Erythroblast (primary cell): ENCODE measurements at regions not wholly inside any gene's neighbourhood (a gene's known extent, or its start where the extent isn't known, plus 50 kb on each side); places are given as distances from the start of the nearest gene placed in this dataset.

Source experiments
- GATA1 ChIP-seq: IDR thresholded peaks from 2 replicates; pipeline ENCODE4 v1.6.1; 2011; ENCODE audit warnings: low read depth, mild to moderate bottlenecking, control low read depth, low read length, moderate library complexity
- POLR2A ChIP-seq: IDR thresholded peaks from 2 replicates; pipeline ENCODE4 v1.6.1; 2011; ENCODE audit warnings: mild to moderate bottlenecking, low read length

GRCh38 chr5:155661859-155662258, 648.3 kb downstream of the KIF4B start:
- TF ChIP-seq POLR2A (no peak), GATA1 (no peak)
